ENCODE measurements at regions not wholly inside any gene's neighbourhood (a gene's known extent, or its start where the extent isn't known, plus 50 kb on each side); places are given as distances from the start of the nearest gene placed in this dataset.

GRCh38 chr6:120996340-120996739 is 337.9 kb downstream of the TBC1D32 start:
- TF ChIP-seq POLR2A (IDR thresholded peaks at IDR 0.05; ENCODE audit: low read depth, low read length): no peak
- no peak for TF ChIP-seq POLR2AphosphoS5 (IDR thresholded peaks at IDR 0.05; ENCODE audit: low read depth, low read length)
